ENCODE measurements at regions not wholly inside any gene's neighbourhood (a gene's known extent, or its start where the extent isn't known, plus 50 kb on each side); places are given as distances from the start of the nearest gene placed in this dataset.

DNA sequence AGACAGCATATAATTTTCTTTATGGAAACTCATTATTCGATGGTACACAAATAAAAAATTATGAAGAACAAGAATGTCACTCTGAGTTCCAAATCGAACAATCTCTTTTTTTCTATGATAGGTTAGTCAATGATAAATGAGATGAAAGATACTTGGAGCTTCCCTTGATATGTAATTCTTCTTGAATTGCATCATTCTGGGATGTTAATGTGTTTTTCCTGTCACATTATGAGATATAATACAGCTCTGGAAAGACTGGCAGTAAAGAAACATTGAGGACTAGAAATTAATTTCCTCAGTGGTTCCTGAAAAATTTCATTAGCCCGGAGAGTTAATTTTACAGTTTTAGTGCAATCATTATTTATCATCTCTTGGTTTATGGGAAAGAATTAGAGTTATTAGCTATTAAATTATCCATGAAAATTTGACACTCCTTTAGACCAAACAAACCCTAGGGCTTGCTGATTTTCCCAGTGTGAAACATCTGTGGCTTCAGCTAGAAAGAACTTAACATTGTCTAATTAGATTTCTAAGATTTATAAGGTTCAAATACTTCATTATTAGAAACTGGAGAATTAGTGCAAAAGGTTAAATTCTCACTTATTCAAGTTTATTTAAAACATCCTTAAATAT lies 1546.6 kb upstream of the TENM3 start:
- TF ChIP-seq POLR2A (IDR thresholded peaks at IDR 0.05), result no peak
- TF ChIP-seq, protein P1, sequence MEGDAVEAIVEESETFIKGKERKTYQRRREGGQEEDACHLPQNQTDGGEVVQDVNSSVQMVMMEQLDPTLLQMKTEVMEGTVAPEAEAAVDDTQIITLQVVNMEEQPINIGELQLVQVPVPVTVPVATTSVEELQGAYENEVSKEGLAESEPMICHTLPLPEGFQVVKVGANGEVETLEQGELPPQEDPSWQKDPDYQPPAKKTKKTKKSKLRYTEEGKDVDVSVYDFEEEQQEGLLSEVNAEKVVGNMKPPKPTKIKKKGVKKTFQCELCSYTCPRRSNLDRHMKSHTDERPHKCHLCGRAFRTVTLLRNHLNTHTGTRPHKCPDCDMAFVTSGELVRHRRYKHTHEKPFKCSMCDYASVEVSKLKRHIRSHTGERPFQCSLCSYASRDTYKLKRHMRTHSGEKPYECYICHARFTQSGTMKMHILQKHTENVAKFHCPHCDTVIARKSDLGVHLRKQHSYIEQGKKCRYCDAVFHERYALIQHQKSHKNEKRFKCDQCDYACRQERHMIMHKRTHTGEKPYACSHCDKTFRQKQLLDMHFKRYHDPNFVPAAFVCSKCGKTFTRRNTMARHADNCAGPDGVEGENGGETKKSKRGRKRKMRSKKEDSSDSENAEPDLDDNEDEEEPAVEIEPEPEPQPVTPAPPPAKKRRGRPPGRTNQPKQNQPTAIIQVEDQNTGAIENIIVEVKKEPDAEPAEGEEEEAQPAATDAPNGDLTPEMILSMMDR (IDR thresholded peaks at IDR 0.05), result no peak
